Muscle layer of duodenum (tissue), 2 donors: ENCODE measurements at regions not wholly inside any gene's neighbourhood (a gene's known extent, or its start where the extent isn't known, plus 50 kb on each side); places are given as distances from the start of the nearest gene placed in this dataset.

Experiments
- H3K27ac ChIP-seq: one replicate; pipeline ENCODE4 v1.7.0; 2013; ENCODE audit warnings: mild to moderate bottlenecking, low read length
- H3K27me3 ChIP-seq: one replicate; pipeline ENCODE4 v1.7.0; 2013; ENCODE audit warnings: low read depth, mild to moderate bottlenecking, control low read depth, low read length
- H3K36me3 ChIP-seq, 2 donors: one replicate each; pipeline ENCODE4 v1.7.0; 2013; ENCODE audit warnings: low read length in 2 of 2, control low read depth in 1 of 2, mild to moderate bottlenecking in 1 of 2; ENCODE audit not compliant: insufficient read depth in 2 of 2, control insufficient read depth in 1 of 2
- H3K4me1 ChIP-seq, 2 donors: one replicate each; pipeline ENCODE4 v1.7.0; 2013; ENCODE audit warnings: low read length in 2 of 2, mild to moderate bottlenecking in 2 of 2, control low read depth in 1 of 2, moderate library complexity in 1 of 2; ENCODE audit not compliant: insufficient read depth in 2 of 2, control insufficient read depth in 1 of 2
- H3K4me3 ChIP-seq, 2 donors: one replicate each; pipeline ENCODE4 v1.7.0; 2013; ENCODE audit warnings: low read length in 2 of 2, low read depth in 1 of 2, mild to moderate bottlenecking in 1 of 2
- H3K9me3 ChIP-seq, 2 donors: one replicate each; pipeline ENCODE4 v1.7.0; 2013; ENCODE audit warnings: low read length in 2 of 2, control low read depth in 1 of 2, mild to moderate bottlenecking in 1 of 2; ENCODE audit not compliant: control insufficient read depth in 1 of 2
- donor health status: healthy.

DNA sequence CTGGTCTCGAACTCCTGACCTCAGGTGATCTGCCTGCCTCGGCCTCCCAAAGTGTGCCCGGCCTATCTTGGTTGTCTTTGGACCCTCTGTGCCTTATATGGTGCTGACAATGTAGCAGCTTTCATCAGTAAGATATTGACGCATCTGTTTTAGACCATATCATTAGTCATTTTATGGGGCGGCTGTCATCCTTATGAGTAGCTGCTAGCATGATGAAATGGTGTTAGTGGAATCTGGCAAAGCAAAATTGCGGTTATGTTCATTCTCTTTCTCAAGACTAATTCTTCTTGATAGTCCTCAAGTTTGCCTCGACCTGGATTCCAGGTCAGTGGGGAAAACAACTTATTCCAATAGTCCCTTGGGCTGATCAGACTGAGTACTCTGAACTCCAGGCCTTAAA is 199.9 kb downstream of the PRDM2 start:
- Histone ChIP-seq H3K4me3 (no peak overlapping the region), H3K4me1 (no peaks in the 10 kb centered on the region), H3K9me3 (peaks cover 0 to 9% of the 10 kb centered on the region in 2 donors), H3K36me3 (no peaks in the 10 kb centered on the region), H3K27me3 (no peaks in the 10 kb centered on the region), H3K27ac (no peak overlapping the region)

DNA sequence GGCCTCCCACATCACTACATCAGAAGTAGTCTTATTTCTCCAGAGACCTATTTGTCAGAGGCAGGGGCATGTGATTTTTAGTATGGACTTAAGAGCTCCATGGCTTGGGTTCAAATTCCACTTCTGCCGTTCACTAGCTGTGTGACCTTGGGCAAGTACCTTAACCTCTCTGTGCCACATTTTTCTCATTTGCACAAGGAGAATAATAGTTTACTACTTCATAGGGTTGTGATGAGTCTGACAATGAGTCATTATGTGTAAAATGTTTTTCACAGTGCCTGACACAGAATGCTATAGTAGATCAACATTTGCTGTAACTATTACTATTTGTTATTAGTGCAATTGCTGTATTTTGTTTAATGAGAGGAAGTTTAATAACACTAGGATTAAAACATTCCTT is 200.6 kb downstream of the PRDM2 start:
- Histone ChIP-seq H3K9me3 (peaks cover 0 to 9% of the 10 kb centered on the region in 2 donors), H3K4me1 (no peaks in the 10 kb centered on the region), H3K27me3 (no peaks in the 10 kb centered on the region), H3K36me3 (no peaks in the 10 kb centered on the region), H3K27ac (no peak overlapping the region), H3K4me3 (no peak overlapping the region)

DNA sequence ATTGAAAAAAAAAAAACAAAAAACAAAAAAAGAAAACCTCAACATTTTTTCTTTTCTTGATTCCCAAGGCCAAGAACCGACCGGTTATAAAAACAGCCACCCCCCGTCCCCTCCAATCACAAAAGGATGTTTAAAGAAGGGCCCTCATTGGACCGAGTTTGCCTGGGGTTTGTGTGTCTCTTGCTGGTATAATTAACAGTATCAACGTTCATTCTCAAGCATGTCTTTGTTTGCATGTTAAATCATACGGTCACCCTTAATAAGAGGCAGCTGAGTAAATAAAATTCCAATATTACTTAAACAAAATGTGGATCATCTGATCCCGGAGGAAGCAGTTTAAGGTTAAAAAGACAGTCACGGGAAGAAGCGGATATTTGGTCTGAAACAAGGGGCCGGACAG is 201.1 kb downstream of the PRDM2 start:
- Histone ChIP-seq H3K27me3 (no peaks in the 10 kb centered on the region), H3K36me3 (no peaks in the 10 kb centered on the region), H3K9me3 (peaks cover 0 to 9% of the 10 kb centered on the region in 2 donors), H3K4me3 (no peak overlapping the region), H3K27ac (no peak overlapping the region), H3K4me1 (no peaks in the 10 kb centered on the region)

DNA sequence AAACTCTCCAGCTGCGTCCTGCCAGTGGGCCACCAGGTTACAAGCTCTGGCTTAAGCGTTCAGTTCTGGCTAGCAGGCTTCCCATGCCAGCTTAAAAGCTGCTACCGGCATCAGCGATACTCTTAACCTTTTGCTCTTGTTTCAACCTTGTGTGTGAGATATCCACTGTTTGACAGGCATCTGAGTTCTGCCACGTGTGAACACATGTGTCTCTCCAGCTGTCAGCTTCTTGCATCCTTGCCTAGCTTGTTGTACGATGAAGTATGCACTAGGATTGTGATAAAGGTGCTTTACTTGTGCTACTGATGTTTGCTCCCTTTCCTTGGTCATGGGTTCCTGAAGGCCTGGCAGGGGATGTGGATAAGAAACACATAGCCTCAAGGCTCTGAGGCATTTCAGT is 201.6 kb downstream of the PRDM2 start:
- H3K27ac ChIP-seq: no peak overlapping the region

DNA sequence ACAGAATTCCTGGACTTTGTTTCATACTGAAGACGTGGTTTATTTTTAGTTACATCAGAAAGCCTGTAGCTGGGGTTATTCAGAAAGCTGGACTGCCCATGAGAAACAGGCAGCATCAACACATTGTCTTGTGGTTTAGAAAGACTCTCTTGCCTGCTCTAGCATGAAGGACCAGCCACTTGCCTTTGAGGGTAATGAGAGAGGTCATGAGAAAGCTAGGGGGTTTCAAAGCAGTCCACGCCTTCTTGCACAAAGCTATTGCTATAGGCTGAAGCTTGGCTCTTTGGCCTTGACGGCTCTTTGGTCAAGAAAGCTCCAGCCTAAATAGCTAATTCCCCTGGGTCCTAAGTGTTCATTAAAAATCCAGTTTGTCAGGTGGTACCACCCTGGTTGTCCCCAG is 208.1 kb downstream of the PRDM2 start:
- H3K4me3 ChIP-seq: no peak overlapping the region
- no peaks in the 10 kb centered on the region for H3K27me3 ChIP-seq
- H3K4me1 ChIP-seq: no peaks in the 10 kb centered on the region
- H3K27ac ChIP-seq: no peak overlapping the region
- peaks cover 0 to 9% of the 10 kb centered on the region in 2 donors for H3K9me3 ChIP-seq
- H3K36me3 ChIP-seq: no peaks in the 10 kb centered on the region

More for the DNA sequence above, 201.6 kb downstream of the PRDM2 start:
- no peak overlapping the region for H3K4me3 ChIP-seq
- no peaks in the 10 kb centered on the region for H3K27me3 ChIP-seq
- H3K4me1 ChIP-seq: no peaks in the 10 kb centered on the region
- peaks cover 0 to 9% of the 10 kb centered on the region in 2 donors for H3K9me3 ChIP-seq
- no peaks in the 10 kb centered on the region for H3K36me3 ChIP-seq

DNA sequence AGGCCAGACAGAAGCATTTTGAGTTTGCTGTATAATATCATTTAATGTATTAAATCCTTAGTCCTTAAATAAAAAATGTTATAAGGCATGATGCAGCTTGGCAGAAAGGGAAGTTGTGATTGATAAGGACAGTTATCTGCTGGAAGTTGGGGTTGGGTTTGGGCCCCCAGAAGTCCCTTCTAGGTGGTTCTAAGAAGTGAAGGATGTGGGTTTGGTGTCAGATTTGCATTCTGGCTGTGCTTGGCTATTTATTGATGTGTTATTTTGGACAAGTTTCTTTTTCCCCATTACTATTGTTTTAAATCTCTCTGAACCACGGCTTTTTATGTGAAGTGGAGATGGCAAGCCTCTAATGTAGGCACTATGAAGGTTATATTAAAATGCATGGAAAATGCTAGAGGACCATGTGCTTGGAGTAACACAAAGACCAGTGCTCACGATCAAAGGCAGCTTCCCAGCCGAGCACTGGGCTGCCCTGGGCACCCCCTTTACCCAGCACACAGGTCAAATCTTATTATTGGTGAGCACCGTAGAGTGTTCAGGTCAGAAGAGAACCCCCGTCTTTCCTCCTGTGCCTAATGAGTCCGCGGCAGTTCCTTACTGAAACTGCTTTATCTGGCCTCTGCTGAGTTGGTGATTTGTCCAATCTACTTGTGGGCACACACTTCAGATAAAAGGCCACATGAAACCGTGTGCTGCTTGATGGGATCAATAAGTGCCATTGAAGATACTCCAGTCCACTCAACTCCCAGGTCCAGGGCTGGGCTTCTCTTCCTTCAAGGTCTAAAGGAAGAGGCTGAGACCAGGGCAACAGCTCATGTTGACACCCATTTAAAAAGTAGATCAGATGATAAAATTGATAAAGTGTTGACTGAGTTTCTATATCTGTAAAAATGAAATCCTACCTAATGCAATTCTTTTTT is 212.0 kb downstream of the PRDM2 start:
- Histone ChIP-seq H3K4me3 (no peak overlapping the region), H3K27ac (no peak overlapping the region)

DNA sequence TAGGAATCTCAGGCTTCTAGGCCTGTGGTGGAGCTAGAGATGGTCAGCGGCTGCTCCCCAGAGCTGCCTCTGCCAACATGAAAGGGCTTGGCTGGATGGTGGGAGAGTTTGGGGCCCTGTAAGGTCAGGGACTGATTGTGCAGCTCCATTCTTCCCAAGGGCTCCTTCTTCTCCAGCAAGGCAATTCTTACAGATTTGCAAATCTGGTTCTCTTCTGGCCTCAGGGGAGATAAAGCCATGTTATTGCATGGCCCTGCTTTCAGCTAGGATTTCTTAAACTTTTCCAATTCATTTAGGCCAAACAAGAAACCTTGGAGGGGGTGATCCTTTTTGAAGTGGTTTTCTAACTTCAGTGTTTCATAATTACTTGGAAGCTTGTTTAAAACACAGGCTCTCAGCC is 213.4 kb downstream of the PRDM2 start:
- Histone ChIP-seq H3K27ac (no peak overlapping the region), H3K27me3 (no peaks in the 10 kb centered on the region), H3K36me3 (no peaks in the 10 kb centered on the region), H3K4me3 (no peak overlapping the region), H3K4me1 (no peaks in the 10 kb centered on the region), H3K9me3 (no peaks in the 10 kb centered on the region)

More for the DNA sequence above, 212.0 kb downstream of the PRDM2 start:
- Histone ChIP-seq H3K9me3 (no peaks in the 10 kb centered on the region), H3K4me1 (no peaks in the 10 kb centered on the region), H3K27me3 (no peaks in the 10 kb centered on the region), H3K36me3 (no peaks in the 10 kb centered on the region)

DNA sequence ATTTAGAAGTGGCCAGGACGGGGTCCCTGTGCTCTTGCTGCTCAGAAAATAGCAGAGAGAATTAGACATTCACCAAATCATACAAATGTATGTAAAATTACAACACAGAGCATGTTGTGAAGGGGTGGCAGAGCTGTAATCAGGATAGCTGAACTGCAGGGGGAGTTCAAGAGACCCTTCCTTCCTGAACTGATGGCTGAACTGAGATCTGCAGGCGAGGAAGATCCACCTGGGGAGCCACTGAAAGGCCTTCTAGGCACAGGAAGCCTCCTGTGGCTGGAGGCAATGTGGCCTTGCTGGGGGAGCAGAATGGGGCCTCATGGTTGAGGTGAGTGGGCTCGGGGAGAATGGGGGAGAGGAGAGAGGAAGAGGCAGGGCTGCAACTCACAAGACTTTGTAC is 216.5 kb downstream of the PRDM2 start:
- Histone ChIP-seq H3K27me3 (no peaks in the 10 kb centered on the region), H3K27ac (no peak overlapping the region), H3K36me3 (no peaks in the 10 kb centered on the region), H3K9me3 (no peaks in the 10 kb centered on the region), H3K4me3 (no peak overlapping the region), H3K4me1 (no peaks in the 10 kb centered on the region)

DNA sequence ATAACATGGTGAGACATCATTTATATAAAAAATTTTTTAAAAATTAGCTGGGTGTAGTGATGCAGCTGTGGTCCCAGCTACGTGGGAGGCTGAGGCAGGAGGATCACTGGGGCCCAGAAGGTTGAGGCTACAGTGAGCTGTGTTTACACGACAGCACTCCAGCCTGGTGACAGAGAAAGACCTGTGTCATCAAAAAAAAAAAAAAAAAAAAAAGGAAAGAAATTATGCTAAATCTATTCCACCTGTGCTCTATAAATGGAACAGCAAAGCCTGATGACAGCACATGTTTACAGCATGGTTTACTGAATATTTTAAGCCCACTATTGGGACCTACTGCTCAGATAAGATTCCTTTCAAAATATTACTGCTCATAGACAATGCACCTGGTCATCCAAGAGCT is 217.6 kb downstream of the PRDM2 start:
- H3K9me3 ChIP-seq: no peaks in the 10 kb centered on the region
- no peaks in the 10 kb centered on the region for H3K27me3 ChIP-seq
- no peaks in the 10 kb centered on the region for H3K36me3 ChIP-seq
- H3K4me3 ChIP-seq: no peak overlapping the region
- H3K4me1 ChIP-seq: no peaks in the 10 kb centered on the region
- H3K27ac ChIP-seq: no peak overlapping the region

DNA sequence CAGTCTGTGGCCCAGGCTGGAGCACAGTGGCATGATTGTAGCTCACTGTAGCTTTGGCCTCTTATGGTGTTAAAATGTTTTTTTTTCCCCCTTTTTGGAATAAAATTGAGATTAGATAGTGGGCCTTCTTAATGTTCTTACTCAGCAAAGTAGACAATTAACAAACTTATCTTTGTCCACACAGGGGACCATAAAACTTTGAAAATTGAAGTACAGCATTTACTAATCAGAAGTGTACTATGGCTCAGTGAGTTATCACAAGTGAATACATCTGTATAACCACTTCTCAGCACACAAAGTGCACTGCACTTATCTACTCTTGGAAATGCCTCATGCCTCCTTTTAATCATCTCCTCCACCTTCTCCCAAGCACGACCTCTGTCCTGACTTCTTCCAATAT is 218.9 kb downstream of the PRDM2 start:
- Histone ChIP-seq H3K36me3 (no peaks in the 10 kb centered on the region), H3K27me3 (no peaks in the 10 kb centered on the region), H3K27ac (no peak overlapping the region), H3K4me1 (no peaks in the 10 kb centered on the region), H3K4me3 (no peak overlapping the region), H3K9me3 (no peaks in the 10 kb centered on the region)

DNA sequence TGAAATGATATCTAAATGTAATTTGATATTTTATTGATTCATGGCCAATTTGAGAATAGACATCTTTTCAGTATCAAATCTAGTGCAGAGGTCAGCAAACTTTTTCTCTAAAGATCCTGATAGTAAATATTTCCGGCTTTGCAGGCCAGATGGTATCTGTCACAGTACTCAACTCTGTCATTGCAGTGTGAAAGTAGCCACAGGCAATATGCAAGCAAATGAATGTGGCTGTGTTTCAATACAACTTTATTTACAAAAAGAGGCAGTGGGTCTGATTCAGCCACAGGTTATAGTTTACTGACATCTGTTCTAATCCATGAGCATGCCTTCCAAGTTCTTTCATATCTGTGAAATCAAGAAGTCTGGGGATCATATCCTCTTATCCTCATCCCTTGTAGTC is 221.2 kb downstream of the PRDM2 start:
- Histone ChIP-seq H3K4me1 (no peaks in the 10 kb centered on the region), H3K27ac (no peak overlapping the region), H3K9me3 (no peaks in the 10 kb centered on the region), H3K4me3 (no peak overlapping the region), H3K27me3 (no peaks in the 10 kb centered on the region), H3K36me3 (no peaks in the 10 kb centered on the region)
